ENCODE measurements at regions not wholly inside any gene's neighbourhood (a gene's known extent, or its start where the extent isn't known, plus 50 kb on each side); places are given as distances from the start of the nearest gene placed in this dataset.

- no peak for TF ChIP-seq CTCF (IDR thresholded peaks at IDR 0.05)
- no peak for TF ChIP-seq EP300 (IDR thresholded peaks at IDR 0.05)
These were observed 216.9 kb downstream of the C9orf50 start for GRCh38 chr9:129403779-129404620.
